ENCODE measurements at regions not wholly inside any gene's neighbourhood (a gene's known extent, or its start where the extent isn't known, plus 50 kb on each side); places are given as distances from the start of the nearest gene placed in this dataset.

DNA sequence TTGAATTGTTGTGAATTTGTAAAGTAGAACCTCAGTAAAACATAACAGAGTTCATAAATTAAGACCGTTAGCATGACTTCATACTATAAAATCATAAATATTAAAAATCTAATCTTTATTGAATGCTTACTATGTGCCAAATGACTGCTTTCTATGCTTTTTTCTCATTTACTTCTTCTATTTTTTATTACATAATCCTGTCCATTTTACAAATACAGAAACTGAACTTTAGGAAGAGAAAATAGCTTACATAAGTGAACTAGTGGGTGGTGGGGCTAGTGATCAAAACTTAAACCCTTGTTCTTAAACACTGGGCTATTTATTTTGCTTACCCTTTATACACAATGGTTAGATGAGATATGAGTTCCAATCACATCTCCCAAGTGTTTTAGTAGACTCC is 122.3 kb downstream of the ZC3H11B start:
- DNase-seq (ENCODE audit: low read depth in 1 of 2, low spot score in 2 of 2): no peak
- Histone ChIP-seq H3K27ac (ENCODE audit: low read depth, low read length) (no peak overlapping the region), H3K9ac (replicated peaks in 1 of 4; ENCODE audit: extremely low read depth in 1 of 4, low read depth in 3 of 4, low read length in 3 of 4) (no peak overlapping the region), H4K8ac (ENCODE audit: extremely low read depth, insufficient read depth, low read length) (no peak overlapping the region), H3K36me3 (ENCODE audit: control insufficient read depth in 2 of 4, insufficient read depth in 4 of 4, low read length in 3 of 4) (no peaks in the 10 kb centered on the region), H3K4me1 (replicated peaks in 1 of 4; ENCODE audit: control insufficient read depth in 3 of 4, insufficient read depth in 4 of 4, low read length in 3 of 4) (no peaks in the 10 kb centered on the region), H3K27me3 (replicated peaks in 1 of 4; ENCODE audit: control insufficient read depth in 3 of 4, extremely low read depth in 1 of 4, insufficient read depth in 3 of 4, low read length in 3 of 4) (no peaks in the 10 kb centered on the region), H3K56ac (replicated peaks; ENCODE audit: insufficient read length, low read depth, low read length) (no peak overlapping the region), H3K9me3 (ENCODE audit: insufficient read depth in 2 of 2, low read depth in 1 of 2, low read length in 1 of 2) (no peaks in the 10 kb centered on the region), H4K20me1 (replicated peaks in 1 of 2; ENCODE audit: control insufficient read depth in 1 of 2, insufficient read depth in 2 of 2, low read length in 2 of 2) (no peaks in the 10 kb centered on the region), H3K79me2 (ENCODE audit: control insufficient read depth in 1 of 2, insufficient read depth in 2 of 2, low read length in 2 of 2) (no peaks in the 10 kb centered on the region), H3K23me2 (ENCODE audit: low read depth, low read length) (no peaks in the 10 kb centered on the region), H2BK15ac (ENCODE audit: low read length) (no peak overlapping the region), H4K5ac (ENCODE audit: insufficient read length, low read depth, low read length) (no peak overlapping the region), H3K4ac (replicated peaks; ENCODE audit: insufficient read length, low read depth, low read length) (no peak overlapping the region), H4K91ac (replicated peaks; ENCODE audit: insufficient read length, low read length) (no peak overlapping the region), H3K14ac (ENCODE audit: insufficient read length) (no peak overlapping the region), H2BK5ac (ENCODE audit: low read depth, low read length) (no peak overlapping the region), H3K23ac (ENCODE audit: insufficient read length) (no peak overlapping the region), H2AFZ (ENCODE audit: low read length) (no peak overlapping the region), H3K79me1 (ENCODE audit: low read depth, low read length) (no peaks in the 10 kb centered on the region), H3K18ac (ENCODE audit: extremely low read depth, low read length) (no peak overlapping the region), H3K4me3 (ENCODE audit: extremely low read depth in 1 of 4, insufficient read depth in 2 of 4, low read depth in 3 of 4, low read length in 4 of 4) (no peak overlapping the region), H2AK5ac (ENCODE audit: low read depth, low read length) (no peak overlapping the region), H3K4me2 (ENCODE audit: insufficient read depth in 1 of 2, low read depth in 2 of 2, low read length in 2 of 2) (no peak overlapping the region), H2BK120ac (replicated peaks; ENCODE audit: low read depth, low read length) (no peak overlapping the region), H2BK12ac (ENCODE audit: low read depth, low read length) (no peak overlapping the region), H2BK20ac (ENCODE audit: low read length) (no peak overlapping the region)
- WGBS, 2 experiments (ENCODE audit: extremely low coverage in 1 of 2, insufficient coverage in 1 of 2, insufficient read length in 1 of 2, insufficient replicate concordance in 2 of 2, low coverage in 1 of 2, low lambda C conversion rate in 2 of 2, missing lambda C conversion rate in 1 of 2): 83% methylated on average over 1 of the region's 1 CpG; no CpG with 5 or more reads in 1 of the 2 experiments
- ChIA-PET POLR2A (ENCODE audit: partially characterized antibody) (no interaction called here), CTCF (ENCODE audit: partially characterized antibody) (no interaction called here)
- TF ChIP-seq KDM4A (IDR thresholded peaks at IDR 0.05; ENCODE audit: low read depth, low read length, severe bottlenecking): no peak
- no peak for FAIRE-seq
